ENCODE measurements at regions not wholly inside any gene's neighbourhood (a gene's known extent, or its start where the extent isn't known, plus 50 kb on each side); places are given as distances from the start of the nearest gene placed in this dataset.
A peak's percentile ranks its signal among the peaks of the same experiment; 100 is the strongest.

GRCh38 chr1:221543529-221544120 is 198.3 kb downstream of the DUSP10 start:
- TF ChIP-seq CTCF (IDR thresholded peaks at IDR 0.05) = peak in 4 of 6 experiments; percentile 48 to 69 (median 60)
- no peak for TF ChIP-seq POLR2A (IDR thresholded peaks at IDR 0.05)

Data from thyroid gland (tissue), 4 donors.